SJCRH30 (cell line): ENCODE measurements at regions not wholly inside any gene's neighbourhood (a gene's known extent, or its start where the extent isn't known, plus 50 kb on each side); places are given as distances from the start of the nearest gene placed in this dataset.

Experiments used
- DNase-seq, 2 experiments: peaks; one replicate each; pipeline ENCODE4 v3.0.0-alpha.2; 2015 to 2020
- H3K27ac ChIP-seq: fragments of 250-450 bp; sonication (Bioruptor Pico); 2 replicates; pipeline ENCODE4 v1.5.1; 2020; ENCODE audit warnings: mild to moderate bottlenecking, moderate library complexity
- H3K27me3 ChIP-seq: fragments of 250-450 bp; sonication (Bioruptor Pico); 2 replicates; pipeline ENCODE4 v1.5.1; 2020; ENCODE audit warnings: mild to moderate bottlenecking, moderate library complexity
- H3K36me3 ChIP-seq: fragments of 250-450 bp; sonication (Bioruptor Pico); 2 replicates; pipeline ENCODE4 v1.5.1; 2020; ENCODE audit warnings: mild to moderate bottlenecking, moderate library complexity
- H3K4me1 ChIP-seq: fragments of 250-450 bp; sonication (Bioruptor Pico); 2 replicates; pipeline ENCODE4 v1.5.1; 2020; ENCODE audit warnings: mild to moderate bottlenecking, moderate library complexity
- H3K4me3 ChIP-seq: fragments of 250-450 bp; sonication (Bioruptor Pico); 2 replicates; pipeline ENCODE4 v1.5.1; 2020; ENCODE audit warnings: mild to moderate bottlenecking, moderate library complexity
- H3K9me3 ChIP-seq: fragments of 250-450 bp; sonication (Bioruptor Pico); replicated peaks from 2 replicates; pipeline ENCODE4 v1.5.1; 2020; ENCODE audit warnings: mild to moderate bottlenecking, moderate library complexity

DNA sequence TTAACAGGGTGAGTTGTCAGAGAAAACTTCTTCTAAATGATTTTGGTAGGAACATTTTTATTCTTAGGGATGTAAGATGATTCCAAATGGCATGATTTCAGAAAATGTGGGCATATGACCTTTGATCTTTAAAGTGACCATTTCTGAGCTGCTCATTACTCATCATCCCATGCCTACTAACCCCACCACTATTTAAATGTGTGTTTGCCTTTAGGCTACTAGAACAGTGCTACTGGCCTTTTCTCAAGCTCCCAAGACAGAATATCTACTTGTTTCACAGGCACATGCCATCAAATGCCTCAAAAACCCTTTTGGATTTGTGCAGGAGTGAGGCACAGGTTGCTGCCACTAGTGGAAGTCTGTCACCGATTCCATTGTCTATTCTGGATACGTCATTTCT is 428.2 kb downstream of the ADAM29 start:
- Histone ChIP-seq H3K27me3 (no peaks in the 10 kb centered on the region), H3K36me3 (no peaks in the 10 kb centered on the region), H3K9me3 (no peaks in the 10 kb centered on the region), H3K4me1 (no peaks in the 10 kb centered on the region), H3K27ac (no peak overlapping the region), H3K4me3 (no peak overlapping the region)
- no peak for DNase-seq

DNA sequence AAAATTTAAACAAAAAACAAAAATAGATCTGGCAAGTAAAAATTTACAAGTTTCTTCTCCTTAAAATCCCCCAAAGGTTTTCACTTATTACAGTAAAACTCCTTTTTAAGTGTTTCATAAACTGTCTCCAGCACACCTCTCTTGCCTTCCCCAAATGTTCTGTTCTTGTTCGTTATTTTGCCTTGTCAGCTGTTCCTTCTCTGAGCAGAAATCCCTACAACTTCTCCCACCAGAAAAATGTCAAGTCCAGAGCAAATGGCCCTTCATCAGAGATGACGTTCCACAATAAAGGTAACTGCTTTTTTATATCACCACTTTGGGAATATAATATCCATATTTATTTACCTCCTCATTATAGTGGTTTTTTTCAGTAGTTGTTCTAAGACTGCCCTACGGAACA is 432.1 kb downstream of the ADAM29 start:
- Histone ChIP-seq H3K4me3 (no peak overlapping the region), H3K36me3 (no peaks in the 10 kb centered on the region), H3K9me3 (no peaks in the 10 kb centered on the region), H3K4me1 (no peaks in the 10 kb centered on the region), H3K27ac (no peak overlapping the region), H3K27me3 (no peaks in the 10 kb centered on the region)
- no peak for DNase-seq

DNA sequence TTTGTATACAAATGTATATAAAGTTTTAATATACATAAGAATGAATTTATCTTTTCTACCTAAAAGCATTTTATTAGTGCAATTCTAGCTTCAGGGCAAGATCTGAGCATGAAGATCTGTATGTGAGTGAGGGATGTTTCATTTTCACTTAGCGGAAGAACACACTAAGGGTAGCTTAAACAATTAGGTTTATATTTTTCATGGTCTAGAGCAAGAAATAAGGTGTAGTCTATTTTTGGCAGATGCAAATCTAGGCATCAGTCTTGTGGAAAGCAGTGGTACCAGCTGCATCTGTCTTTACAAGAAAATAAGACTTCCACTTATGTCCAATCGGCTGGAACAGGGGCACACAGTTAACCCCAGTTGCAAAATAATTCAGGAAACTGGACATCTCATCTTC is 433.3 kb downstream of the ADAM29 start:
- no peak for DNase-seq
- H3K36me3 ChIP-seq, result no peaks in the 10 kb centered on the region
- H3K9me3 ChIP-seq, result no peaks in the 10 kb centered on the region
- no peak overlapping the region for H3K27ac ChIP-seq
- no peak overlapping the region for H3K4me3 ChIP-seq
- no peaks in the 10 kb centered on the region for H3K4me1 ChIP-seq
- no peaks in the 10 kb centered on the region for H3K27me3 ChIP-seq

DNA sequence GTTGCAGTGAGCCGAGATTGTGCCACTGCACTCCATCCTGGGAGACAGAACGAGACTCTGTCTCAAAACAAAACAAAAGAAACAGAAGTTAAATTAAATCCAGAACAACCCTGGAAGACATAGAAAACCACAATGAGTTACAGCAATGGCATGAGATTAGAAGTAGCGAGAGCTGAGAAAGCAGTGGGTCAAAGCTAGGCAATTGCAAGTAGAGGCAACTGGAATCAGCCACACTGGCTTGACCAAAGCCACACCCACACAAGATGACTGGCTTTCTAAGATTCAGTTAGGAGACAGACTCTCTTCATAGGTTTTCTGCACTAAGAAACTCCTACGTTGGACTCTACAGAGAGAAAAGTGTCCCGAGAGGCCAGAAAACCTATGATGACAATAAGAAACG is 443.0 kb downstream of the GPM6A start:
- Histone ChIP-seq H3K9me3 (no peaks in the 10 kb centered on the region), H3K27ac (no peak overlapping the region), H3K4me1 (no peaks in the 10 kb centered on the region), H3K27me3 (no peaks in the 10 kb centered on the region), H3K36me3 (no peaks in the 10 kb centered on the region), H3K4me3 (no peak overlapping the region)
- no peak for DNase-seq

DNA sequence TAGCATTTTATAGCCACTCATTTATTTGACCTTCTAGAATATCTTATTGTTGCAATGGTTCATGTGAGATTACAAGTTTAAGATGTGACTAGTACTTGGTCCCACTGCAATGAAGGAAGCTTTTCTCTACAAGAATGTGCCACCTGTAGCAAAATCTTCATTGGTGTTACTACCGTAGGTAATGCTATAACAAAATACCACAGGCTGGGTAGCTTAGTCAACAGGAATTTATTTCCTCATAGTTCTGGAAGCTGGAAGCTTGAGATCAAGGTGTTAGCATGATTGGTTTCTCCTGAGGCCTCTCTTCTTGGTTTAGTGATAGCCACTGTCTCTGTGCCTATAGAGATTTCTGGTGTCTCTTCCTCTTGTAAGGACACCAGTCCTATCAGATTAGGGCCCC is 441.0 kb downstream of the GPM6A start:
- Histone ChIP-seq H3K27me3 (no peaks in the 10 kb centered on the region), H3K9me3 (no peaks in the 10 kb centered on the region), H3K36me3 (no peaks in the 10 kb centered on the region), H3K4me1 (no peaks in the 10 kb centered on the region), H3K4me3 (no peak overlapping the region), H3K27ac (no peak overlapping the region)
- no peak for DNase-seq

DNA sequence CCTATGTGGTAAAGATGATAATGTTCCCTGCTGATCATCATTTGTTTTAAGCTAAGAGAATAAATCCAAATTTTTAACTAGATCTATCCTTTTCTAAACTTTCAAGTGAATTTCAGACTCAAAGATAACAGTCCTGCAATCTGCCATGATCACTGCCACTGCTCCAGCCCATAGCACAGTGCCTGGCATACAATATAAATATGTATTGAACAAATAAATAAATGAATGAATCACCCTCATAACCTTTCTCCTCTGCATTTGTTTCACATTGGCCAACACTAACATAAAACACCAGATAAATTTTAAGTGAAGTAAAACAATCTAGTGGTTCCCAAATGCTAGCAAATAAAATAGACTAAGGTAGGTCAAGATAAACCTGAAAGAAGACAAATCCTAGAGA is 439.0 kb downstream of the GPM6A start:
- no peak for DNase-seq
- H3K9me3 ChIP-seq, result no peaks in the 10 kb centered on the region
- no peak overlapping the region for H3K4me3 ChIP-seq
- no peaks in the 10 kb centered on the region for H3K36me3 ChIP-seq
- no peaks in the 10 kb centered on the region for H3K27me3 ChIP-seq
- no peaks in the 10 kb centered on the region for H3K4me1 ChIP-seq
- no peak overlapping the region for H3K27ac ChIP-seq

DNA sequence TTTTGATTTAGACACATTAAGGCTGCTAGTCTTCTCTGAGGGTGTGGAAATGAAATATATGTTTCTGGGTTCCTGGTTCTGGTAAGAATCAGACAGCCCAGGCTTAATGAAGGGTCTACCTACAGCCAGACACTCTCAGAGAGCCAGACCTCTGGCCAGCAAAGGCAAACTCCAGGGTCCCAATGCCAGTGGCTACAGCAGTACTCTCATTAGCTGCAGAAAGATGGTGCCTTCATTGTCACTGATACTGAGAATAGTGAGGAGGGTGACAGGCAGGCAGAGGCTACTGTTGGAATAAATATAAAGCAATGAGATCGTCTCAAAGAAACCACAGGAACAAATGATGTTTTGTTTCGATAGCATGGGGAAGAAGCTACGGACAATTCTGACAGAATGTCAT is 437.6 kb downstream of the GPM6A start:
- no peak for DNase-seq
- H3K27me3 ChIP-seq, result no peaks in the 10 kb centered on the region
- H3K4me1 ChIP-seq, result no peaks in the 10 kb centered on the region
- H3K9me3 ChIP-seq, result no peaks in the 10 kb centered on the region
- H3K4me3 ChIP-seq, result no peak overlapping the region
- H3K27ac ChIP-seq, result no peak overlapping the region
- H3K36me3 ChIP-seq, result no peaks in the 10 kb centered on the region

DNA sequence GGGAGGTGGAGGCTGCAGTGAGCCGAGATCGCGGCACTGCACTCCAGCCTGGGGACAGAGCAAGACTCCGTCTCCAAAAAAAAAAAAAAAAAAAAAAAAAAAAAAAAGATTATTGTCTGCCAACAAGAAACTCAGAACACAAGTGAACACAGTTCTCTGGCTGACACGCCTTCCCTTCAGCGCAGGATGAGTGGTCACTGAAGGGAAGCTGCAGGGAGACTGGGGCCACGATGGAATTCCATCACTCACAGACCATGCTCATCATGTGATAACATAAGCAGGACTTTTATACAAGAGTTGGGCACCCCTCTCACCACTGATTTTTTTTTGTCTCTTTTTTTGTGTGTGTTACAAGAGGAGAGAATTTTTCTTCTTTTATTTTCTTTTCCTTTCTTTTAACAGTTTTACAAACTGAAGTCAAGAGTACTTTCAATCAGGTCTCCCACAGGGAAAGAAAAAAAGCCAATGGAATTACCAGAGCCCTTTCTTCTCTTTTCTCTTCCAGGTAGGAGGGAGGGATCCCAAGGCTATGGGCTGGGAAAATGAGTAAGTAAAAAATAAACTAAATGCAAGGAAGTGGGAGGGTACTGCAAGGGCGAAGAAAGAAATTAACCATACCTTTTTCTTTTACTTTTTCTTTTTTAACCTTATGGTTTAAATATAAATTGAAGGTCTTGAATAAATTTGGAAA is 435.6 kb downstream of the GPM6A start:
- Histone ChIP-seq H3K9me3 (no peaks in the 10 kb centered on the region), H3K4me1 (no peaks in the 10 kb centered on the region), H3K27ac (no peak overlapping the region), H3K27me3 (no peaks in the 10 kb centered on the region), H3K4me3 (no peak overlapping the region), H3K36me3 (no peaks in the 10 kb centered on the region)
- no peak for DNase-seq

DNA sequence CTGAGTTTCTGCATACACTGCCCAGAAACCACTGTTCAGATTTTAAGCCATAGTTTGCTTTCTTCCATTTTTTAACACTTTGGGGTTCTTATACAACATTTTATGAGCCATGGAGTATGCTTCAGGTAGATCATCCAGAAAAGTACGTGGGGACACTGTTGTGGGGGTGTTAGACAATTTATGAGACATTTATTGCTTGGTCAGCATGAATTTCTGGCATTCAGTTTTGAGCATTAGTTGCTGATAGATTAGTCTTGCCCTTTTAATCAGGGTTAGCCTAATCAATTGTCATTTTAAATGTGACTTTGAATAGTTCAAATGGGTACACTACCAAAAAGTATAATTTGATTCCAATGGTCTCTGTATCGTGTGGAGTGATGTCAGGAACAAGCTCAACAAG is 434.9 kb downstream of the GPM6A start:
- Histone ChIP-seq H3K27ac (no peak overlapping the region), H3K9me3 (no peaks in the 10 kb centered on the region), H3K4me1 (no peaks in the 10 kb centered on the region), H3K27me3 (no peaks in the 10 kb centered on the region), H3K4me3 (no peak overlapping the region), H3K36me3 (no peaks in the 10 kb centered on the region)
- DNase-seq, result no peak

DNA sequence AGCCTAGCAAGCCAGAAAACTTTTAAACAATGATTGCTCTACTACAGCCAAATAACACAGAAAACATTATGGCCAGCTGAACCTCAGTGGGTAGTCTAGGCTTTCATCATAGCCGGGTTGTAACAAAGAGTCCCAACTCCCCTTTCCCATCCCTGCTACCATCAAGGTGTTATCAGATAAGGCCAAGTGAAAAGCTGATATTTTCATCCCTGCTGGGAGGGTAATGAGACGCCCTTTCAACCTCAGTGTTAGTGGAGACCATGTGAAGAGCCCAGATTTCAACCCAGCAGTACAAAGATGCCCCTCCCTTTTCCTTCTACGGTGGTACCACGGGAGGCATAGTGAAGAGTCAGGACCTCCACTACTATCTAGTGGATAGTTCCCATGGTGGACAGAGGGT is 433.7 kb downstream of the GPM6A start:
- Histone ChIP-seq H3K4me1 (no peaks in the 10 kb centered on the region), H3K9me3 (no peaks in the 10 kb centered on the region), H3K4me3 (no peak overlapping the region), H3K27ac (no peak overlapping the region), H3K36me3 (no peaks in the 10 kb centered on the region), H3K27me3 (no peaks in the 10 kb centered on the region)
- DNase-seq, result no peak

DNA sequence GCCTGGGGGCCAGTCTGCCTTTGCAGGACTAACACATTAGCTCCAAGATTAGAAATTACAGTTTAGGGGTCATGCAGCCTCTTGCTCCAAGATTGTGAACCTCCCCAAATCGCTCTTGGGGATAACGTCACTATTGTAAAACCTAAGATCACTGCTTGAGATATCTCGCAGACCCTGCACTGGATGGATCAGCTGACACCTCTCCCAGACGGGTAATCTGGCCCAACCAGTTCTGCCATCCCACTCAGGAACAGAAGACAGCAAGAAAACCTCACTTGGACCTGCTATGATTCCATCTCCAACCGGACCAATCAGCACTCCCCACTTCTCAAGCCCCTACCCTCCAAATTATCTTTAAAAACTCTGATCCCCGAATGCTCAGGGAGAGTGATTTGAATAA is 431.2 kb downstream of the GPM6A start:
- no peaks in the 10 kb centered on the region for H3K36me3 ChIP-seq
- no peak overlapping the region for H3K27ac ChIP-seq
- H3K27me3 ChIP-seq, result no peaks in the 10 kb centered on the region
- H3K4me3 ChIP-seq, result no peak overlapping the region
- no peaks in the 10 kb centered on the region for H3K4me1 ChIP-seq
- H3K9me3 ChIP-seq, result no peaks in the 10 kb centered on the region
- no peak for DNase-seq

DNA sequence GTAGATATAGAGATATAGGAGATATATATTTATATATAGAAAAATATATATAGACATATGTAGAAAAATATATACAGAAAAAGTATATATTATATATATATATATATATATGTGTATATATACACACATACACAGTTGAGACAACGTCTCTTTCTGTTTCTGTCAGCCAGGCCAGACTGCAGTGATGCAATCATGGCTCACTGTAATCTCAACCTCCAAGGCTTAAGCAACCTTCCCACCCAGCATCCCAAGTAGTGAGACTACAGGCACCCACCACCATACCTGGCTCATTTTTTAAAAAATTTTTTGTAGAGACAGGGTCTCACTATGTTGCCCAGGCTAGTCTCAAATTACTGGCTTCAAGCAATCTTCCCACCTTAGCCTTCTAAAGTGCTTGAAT is 426.3 kb downstream of the GPM6A start:
- no peak for DNase-seq
- Histone ChIP-seq H3K4me3 (no peak overlapping the region), H3K27me3 (no peaks in the 10 kb centered on the region), H3K27ac (no peak overlapping the region), H3K36me3 (no peaks in the 10 kb centered on the region), H3K4me1 (no peaks in the 10 kb centered on the region), H3K9me3 (no peaks in the 10 kb centered on the region)

DNA sequence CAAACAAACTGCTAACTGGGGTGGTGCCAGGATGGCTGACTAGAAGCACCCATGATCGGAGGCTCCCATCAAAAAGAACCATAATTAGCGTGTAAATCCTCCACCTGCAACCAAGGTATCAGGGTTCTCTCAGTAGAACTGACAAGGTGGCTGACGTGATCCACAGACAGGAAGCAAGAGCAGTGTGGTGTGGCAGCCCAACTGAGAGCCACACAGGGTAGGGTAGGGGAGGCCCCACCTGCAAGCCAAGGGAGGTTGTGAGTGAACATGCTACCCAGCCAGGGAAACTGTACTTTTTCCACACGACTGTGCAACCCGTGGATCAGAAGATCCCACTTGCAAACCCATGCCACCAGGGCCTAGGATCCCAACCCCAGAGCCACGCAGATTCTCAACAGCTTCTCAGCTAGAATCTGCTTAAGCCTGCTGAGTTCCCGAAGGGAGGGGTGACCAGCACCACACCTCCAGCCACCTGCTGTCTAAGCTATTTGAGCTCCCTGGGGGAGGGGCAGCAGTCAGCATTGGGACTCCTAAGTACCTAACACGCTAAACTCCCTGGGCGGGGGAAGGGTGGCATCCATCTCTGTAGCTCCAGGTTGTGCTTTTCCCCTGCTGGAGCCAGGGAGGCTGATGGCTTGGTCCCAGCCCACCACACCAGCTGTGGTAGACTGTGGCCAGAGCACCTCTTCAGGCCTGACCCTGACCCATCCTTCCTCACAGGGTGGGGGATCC is 425.1 kb downstream of the GPM6A start:
- no peak overlapping the region for H3K4me3 ChIP-seq
- no peaks in the 10 kb centered on the region for H3K9me3 ChIP-seq
- no peaks in the 10 kb centered on the region for H3K27me3 ChIP-seq
- no peak overlapping the region for H3K27ac ChIP-seq
- no peaks in the 10 kb centered on the region for H3K4me1 ChIP-seq
- no peaks in the 10 kb centered on the region for H3K36me3 ChIP-seq
- DNase-seq, result no peak

DNA sequence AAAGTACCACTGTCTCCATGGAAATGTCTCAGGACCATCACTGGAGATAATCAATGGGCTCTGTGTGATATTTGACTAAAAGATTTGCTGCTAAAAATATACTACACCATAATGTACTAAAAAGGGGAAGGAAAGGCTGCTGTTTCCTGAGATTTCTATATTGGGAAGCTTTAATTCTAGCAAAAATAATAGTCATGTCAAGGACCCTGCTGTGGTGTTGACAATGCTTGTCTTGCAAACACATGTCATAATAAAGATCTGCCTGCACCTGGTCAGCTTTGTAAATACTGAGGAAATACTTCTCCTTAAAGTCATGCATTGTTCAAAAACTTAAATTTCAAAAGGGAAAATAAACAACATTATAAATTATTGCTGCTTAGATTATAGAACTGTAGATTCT is 417.9 kb downstream of the GPM6A start:
- no peak overlapping the region for H3K4me3 ChIP-seq
- H3K27me3 ChIP-seq, result no peaks in the 10 kb centered on the region
- no peak for DNase-seq
- no peaks in the 10 kb centered on the region for H3K4me1 ChIP-seq
- H3K36me3 ChIP-seq, result no peaks in the 10 kb centered on the region
- no peak overlapping the region for H3K27ac ChIP-seq
- H3K9me3 ChIP-seq, result no peaks in the 10 kb centered on the region

DNA sequence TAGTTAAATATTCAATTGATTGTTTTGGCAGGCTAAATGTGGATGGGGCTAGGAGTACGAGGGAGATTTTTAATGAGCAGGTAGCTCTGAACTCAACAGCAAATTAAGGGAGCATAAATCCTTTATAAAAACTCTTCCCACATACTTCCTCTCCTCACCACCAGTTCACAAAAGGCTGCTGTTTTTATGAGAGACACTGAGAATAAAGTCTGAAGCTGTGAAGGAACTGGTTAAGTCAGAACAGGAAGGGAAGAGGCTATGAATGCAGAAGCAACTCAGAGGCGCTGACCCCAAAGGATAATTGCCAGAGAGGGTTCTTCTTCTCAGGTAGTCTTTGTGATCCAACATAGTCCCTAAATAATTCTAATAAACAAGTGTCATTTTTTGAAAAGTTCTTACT is 406.1 kb downstream of the GPM6A start:
- H3K4me3 ChIP-seq, result no peak overlapping the region
- no peak overlapping the region for H3K27ac ChIP-seq
- DNase-seq, result no peak
- no peaks in the 10 kb centered on the region for H3K36me3 ChIP-seq
- H3K9me3 ChIP-seq, result no peaks in the 10 kb centered on the region
- no peaks in the 10 kb centered on the region for H3K27me3 ChIP-seq
- H3K4me1 ChIP-seq, result no peaks in the 10 kb centered on the region

DNA sequence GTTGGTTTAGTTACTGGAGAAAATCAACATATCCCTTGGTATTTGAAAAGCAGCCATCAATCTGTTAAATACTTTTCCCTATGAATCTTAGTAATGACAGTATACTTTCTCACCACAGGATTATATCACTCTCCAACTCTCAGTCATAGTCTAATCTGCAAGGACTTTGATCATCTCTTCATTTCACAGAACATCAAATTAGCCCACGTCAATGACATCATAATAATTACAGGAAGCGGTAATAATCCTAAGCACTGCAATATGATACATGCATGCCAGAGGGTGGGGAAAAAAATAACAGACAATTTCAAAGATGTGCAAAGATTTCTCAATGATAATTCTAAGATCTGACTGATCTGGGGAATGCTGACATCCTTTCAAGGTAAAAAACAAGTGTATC is 404.1 kb downstream of the GPM6A start:
- H3K27me3 ChIP-seq, result no peaks in the 10 kb centered on the region
- no peaks in the 10 kb centered on the region for H3K9me3 ChIP-seq
- no peak overlapping the region for H3K4me3 ChIP-seq
- H3K4me1 ChIP-seq, result no peaks in the 10 kb centered on the region
- DNase-seq, result no peak
- no peak overlapping the region for H3K27ac ChIP-seq
- H3K36me3 ChIP-seq, result no peaks in the 10 kb centered on the region
